Panc1 (cell line): ENCODE measurements at regions not wholly inside any gene's neighbourhood (a gene's known extent, or its start where the extent isn't known, plus 50 kb on each side); places are given as distances from the start of the nearest gene placed in this dataset.

Experiments used
- ATAC-seq: fragments of 200-7000 bp; cut with Tn5 transposase; 2 replicates; pipeline ENCODE4 v1.9.1; 2020; ENCODE audit warnings: mild to moderate bottlenecking, moderate library complexity
- BruUV-seq: library from RNA; stranded (reverse); fragments of 400-500 nt; replicated peaks from 2 replicates; lab custom pipeline; 2021; lab: Mats Ljungman, UMichigan
- CTCF ChIA-PET: fragments of 300-600 bp; sonication (Branson Sonifier 250); formaldehyde crosslinking; loops from one replicate; lab custom pipeline; 2022; ENCODE audit warnings: antibody characterized with exemption; lab: Charles Lee
- POLR2A ChIA-PET: fragments of 300-600 bp; sonication (Branson Sonifier 250); formaldehyde crosslinking; loops from one replicate; lab custom pipeline; 2022; ENCODE audit warnings: antibody characterized with exemption; lab: Charles Lee
- DNase-seq: peaks from one replicate; pipeline ENCODE4 v3.0.0-alpha.2; 2010; ENCODE audit warnings: low read depth, low spot score
- H3K27ac ChIP-seq: 2 replicates; pipeline ENCODE4 v1.5.1; 2011; ENCODE audit warnings: mild to moderate bottlenecking, low read length, inconsistent platforms
- H3K27me3 ChIP-seq: fragments of 200-500 bp; sonication (Bioruptor generic); 2 replicates; pipeline ENCODE4 v1.6.0; 2014; ENCODE audit warnings: low read length, inconsistent platforms; ENCODE audit not compliant: control insufficient read depth, insufficient read depth
- H3K36me3 ChIP-seq: fragments of 200-500 bp; sonication (Bioruptor generic); 2 replicates; pipeline ENCODE4 v1.5.1; 2014; ENCODE audit warnings: inconsistent platforms, mild to moderate bottlenecking, low read length, moderate library complexity; ENCODE audit not compliant: control insufficient read depth, insufficient read depth
- H3K4me1 ChIP-seq: 2 replicates; pipeline ENCODE4 v1.5.1; 2011; ENCODE audit warnings: inconsistent platforms, mild to moderate bottlenecking, low read length, moderate library complexity; ENCODE audit not compliant: control insufficient read depth, insufficient read depth
- H3K4me3 ChIP-seq, 2 experiments: 2 replicates each; pipeline ENCODE4 v1.5.1; 2011 to 2012; ENCODE audit warnings: low read depth in 2 of 2, low read length in 2 of 2, mild to moderate bottlenecking in 2 of 2, inconsistent platforms in 1 of 2, moderate library complexity in 1 of 2
- H3K9me3 ChIP-seq: fragments of 200-500 bp; sonication (Bioruptor generic); 2 replicates; pipeline ENCODE4 v1.5.1; 2014; ENCODE audit warnings: low read depth, mild to moderate bottlenecking, inconsistent platforms, low read length, moderate library complexity; ENCODE audit not compliant: control insufficient read depth, insufficient read depth
- POLR2AphosphoS5 ChIP-seq: IDR thresholded peaks from 2 replicates; pipeline ENCODE4 v1.6.1; 2012; ENCODE audit warnings: mild to moderate bottlenecking, low read depth, low read length, moderate library complexity
- SIN3A ChIP-seq: IDR thresholded peaks from 2 replicates; pipeline ENCODE4 v1.6.1; 2012; ENCODE audit warnings: low read depth, mild to moderate bottlenecking, low read length, moderate library complexity, borderline replicate concordance; ENCODE audit not compliant: insufficient read depth
- TCF7L2 ChIP-seq: IDR thresholded peaks from 2 replicates; pipeline ENCODE4 v1.6.1; 2011; ENCODE audit warnings: mild to moderate bottlenecking, low read depth, low read length, inconsistent platforms
- in situ Hi-C: cut with HindIII; loops from 2 replicates; pipeline ENCODE4 v1.10.0; 2016; ENCODE audit warnings: low sequenced_read_pairs, low pct_unique_long_range_greater_than_20kb
- intact Hi-C: fragments of 100-400 bp; cut with micrococcal nuclease; formaldehyde crosslinking; loops from one replicate; pipeline ENCODE4 v1.10.0; 2022; ENCODE audit not compliant: unreplicated experiment
- TF ChIP-seq, protein P1 (sequence below): fragments of 450-650 bp; IDR thresholded peaks from 2 replicates; pipeline ENCODE4 v1.5.1; 2017; ENCODE audit warnings: mild to moderate bottlenecking
- TF ChIP-seq, protein P2 (sequence below), 2 experiments: IDR thresholded peaks; 2 replicates each; pipeline ENCODE4 v1.6.1; 2011 to 2012; ENCODE audit warnings: low read depth in 2 of 2, control low read depth in 1 of 2, low read length in 1 of 2, mild to moderate bottlenecking in 1 of 2, moderate library complexity in 1 of 2; ENCODE audit not compliant: insufficient read depth in 1 of 2

DNA sequence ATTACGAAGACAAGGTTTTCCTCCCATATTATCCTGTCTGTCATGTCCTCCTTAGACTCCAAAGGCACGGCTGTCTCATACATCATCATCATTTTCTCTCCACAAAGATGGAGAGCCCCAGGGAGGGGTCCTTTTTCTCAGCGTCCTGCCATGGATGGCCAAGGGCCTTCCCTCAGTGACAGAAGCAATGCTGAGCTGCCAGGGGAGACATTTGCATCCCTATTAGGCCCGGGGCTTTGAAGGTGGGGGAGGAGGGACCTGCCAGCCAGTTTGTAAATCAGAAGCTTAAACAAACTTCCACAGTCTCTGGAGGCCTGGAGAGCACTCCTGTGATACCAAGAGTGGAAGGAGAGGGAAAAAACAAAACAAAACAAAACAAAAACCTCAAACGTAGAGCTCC lies 112.4 kb upstream of the ADO start:
- in situ Hi-C loops, result no loop called here
- intact Hi-C loops, result no loop called here

DNA sequence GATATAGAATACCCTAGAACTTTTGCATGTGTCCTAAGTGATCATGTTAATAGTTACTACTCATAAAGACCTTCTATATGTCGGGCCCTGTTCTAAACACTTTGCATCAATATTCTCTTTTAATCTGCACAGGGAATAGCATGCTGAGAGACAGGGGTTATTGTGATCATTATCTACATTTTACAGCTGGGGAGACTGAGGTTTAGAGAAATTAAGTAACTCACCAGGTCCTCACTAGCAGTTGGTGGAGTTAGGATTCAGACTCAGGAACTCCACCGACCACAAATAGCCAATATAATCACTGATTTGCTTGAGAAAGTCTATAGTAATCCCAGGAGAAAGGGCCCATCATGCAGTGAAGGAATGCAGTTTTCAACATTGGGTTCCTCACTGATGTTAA lies 111.2 kb upstream of the ADO start:
- Histone ChIP-seq H3K36me3 (no peaks in the 10 kb centered on the region), H3K27ac (no peak overlapping the region), H3K9me3 (peaks cover 5% of the 10 kb centered on the region; the same call in 1 of the 2 replicates), H3K4me3 (no peak overlapping the region), H3K4me1 (no peaks in the 10 kb centered on the region), H3K27me3 (no peaks in the 10 kb centered on the region; the same call in 1 of the 2 replicates)
- ChIA-PET POLR2A (no interaction called here), CTCF (no interaction called here)
- DNase-seq (no peak), ATAC-seq (no peak)
- intact Hi-C loops, result no loop called here
- BruUV-seq, result no TSS peak
- in situ Hi-C loops, result no loop called here
- TF ChIP-seq, protein P1, sequence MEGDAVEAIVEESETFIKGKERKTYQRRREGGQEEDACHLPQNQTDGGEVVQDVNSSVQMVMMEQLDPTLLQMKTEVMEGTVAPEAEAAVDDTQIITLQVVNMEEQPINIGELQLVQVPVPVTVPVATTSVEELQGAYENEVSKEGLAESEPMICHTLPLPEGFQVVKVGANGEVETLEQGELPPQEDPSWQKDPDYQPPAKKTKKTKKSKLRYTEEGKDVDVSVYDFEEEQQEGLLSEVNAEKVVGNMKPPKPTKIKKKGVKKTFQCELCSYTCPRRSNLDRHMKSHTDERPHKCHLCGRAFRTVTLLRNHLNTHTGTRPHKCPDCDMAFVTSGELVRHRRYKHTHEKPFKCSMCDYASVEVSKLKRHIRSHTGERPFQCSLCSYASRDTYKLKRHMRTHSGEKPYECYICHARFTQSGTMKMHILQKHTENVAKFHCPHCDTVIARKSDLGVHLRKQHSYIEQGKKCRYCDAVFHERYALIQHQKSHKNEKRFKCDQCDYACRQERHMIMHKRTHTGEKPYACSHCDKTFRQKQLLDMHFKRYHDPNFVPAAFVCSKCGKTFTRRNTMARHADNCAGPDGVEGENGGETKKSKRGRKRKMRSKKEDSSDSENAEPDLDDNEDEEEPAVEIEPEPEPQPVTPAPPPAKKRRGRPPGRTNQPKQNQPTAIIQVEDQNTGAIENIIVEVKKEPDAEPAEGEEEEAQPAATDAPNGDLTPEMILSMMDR, result no peak
- TF ChIP-seq SIN3A, result no peak
- no peak for TF ChIP-seq POLR2AphosphoS5
- TF ChIP-seq, protein P2, sequence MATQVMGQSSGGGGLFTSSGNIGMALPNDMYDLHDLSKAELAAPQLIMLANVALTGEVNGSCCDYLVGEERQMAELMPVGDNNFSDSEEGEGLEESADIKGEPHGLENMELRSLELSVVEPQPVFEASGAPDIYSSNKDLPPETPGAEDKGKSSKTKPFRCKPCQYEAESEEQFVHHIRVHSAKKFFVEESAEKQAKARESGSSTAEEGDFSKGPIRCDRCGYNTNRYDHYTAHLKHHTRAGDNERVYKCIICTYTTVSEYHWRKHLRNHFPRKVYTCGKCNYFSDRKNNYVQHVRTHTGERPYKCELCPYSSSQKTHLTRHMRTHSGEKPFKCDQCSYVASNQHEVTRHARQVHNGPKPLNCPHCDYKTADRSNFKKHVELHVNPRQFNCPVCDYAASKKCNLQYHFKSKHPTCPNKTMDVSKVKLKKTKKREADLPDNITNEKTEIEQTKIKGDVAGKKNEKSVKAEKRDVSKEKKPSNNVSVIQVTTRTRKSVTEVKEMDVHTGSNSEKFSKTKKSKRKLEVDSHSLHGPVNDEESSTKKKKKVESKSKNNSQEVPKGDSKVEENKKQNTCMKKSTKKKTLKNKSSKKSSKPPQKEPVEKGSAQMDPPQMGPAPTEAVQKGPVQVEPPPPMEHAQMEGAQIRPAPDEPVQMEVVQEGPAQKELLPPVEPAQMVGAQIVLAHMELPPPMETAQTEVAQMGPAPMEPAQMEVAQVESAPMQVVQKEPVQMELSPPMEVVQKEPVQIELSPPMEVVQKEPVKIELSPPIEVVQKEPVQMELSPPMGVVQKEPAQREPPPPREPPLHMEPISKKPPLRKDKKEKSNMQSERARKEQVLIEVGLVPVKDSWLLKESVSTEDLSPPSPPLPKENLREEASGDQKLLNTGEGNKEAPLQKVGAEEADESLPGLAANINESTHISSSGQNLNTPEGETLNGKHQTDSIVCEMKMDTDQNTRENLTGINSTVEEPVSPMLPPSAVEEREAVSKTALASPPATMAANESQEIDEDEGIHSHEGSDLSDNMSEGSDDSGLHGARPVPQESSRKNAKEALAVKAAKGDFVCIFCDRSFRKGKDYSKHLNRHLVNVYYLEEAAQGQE (IDR thresholded peaks at IDR 0.05; ENCODE audit: insufficient read depth in 1 of 2, low read depth in 2 of 2, low read length in 1 of 2), result no peak
- TF ChIP-seq TCF7L2, result no peak

More for the DNA sequence above, 112.4 kb upstream of the ADO start:
- ChIA-PET POLR2A (interaction anchor here (0.7 kb wide), 1 partner anchor 13 kb away, joined by 3 read pairs; no protein-coding TSS in a partner anchor), CTCF (no interaction called here)
- H3K4me3 ChIP-seq, result no peak overlapping the region
- no peaks in the 10 kb centered on the region for H3K36me3 ChIP-seq
- H3K4me1 ChIP-seq, result no peaks in the 10 kb centered on the region
- H3K27ac ChIP-seq, result no peak overlapping the region
- DNase-seq (no peak), ATAC-seq (no peak)
- no peaks in the 10 kb centered on the region; the same call in 1 of the 2 replicates for H3K27me3 ChIP-seq
- TF ChIP-seq SIN3A (no peak), POLR2AphosphoS5 (no peak), TCF7L2 (no peak)
- TF ChIP-seq, protein P1, result no peak
- TF ChIP-seq, protein P2 (IDR thresholded peaks at IDR 0.05; ENCODE audit: insufficient read depth in 1 of 2, low read depth in 2 of 2, low read length in 1 of 2), result no peak
- H3K9me3 ChIP-seq, result no peaks in the 10 kb centered on the region
- BruUV-seq, result no TSS peak
